CD14-positive monocyte (primary cell): ENCODE measurements at regions not wholly inside any gene's neighbourhood (a gene's known extent, or its start where the extent isn't known, plus 50 kb on each side); places are given as distances from the start of the nearest gene placed in this dataset.

ENCODE experiments used
- DNase-seq, 3 donors: peaks; one replicate each; pipeline ENCODE4 v3.0.0-alpha.2; 2011 to 2022
- H2AFZ ChIP-seq: 2 replicates; pipeline ENCODE4 v1.6.0; 2012; ENCODE audit warnings: mild to moderate bottlenecking, low read depth, low read length, inconsistent platforms; ENCODE audit not compliant: insufficient read depth, poor library complexity, severe bottlenecking
- H3K27ac ChIP-seq, 2 donors: 1 replicate in 1 of 2; 2 replicates in 1 of 2; pipeline ENCODE4 v1.5.1; 2012 to 2013; ENCODE audit warnings: low read length in 2 of 2, control low read depth in 1 of 2, inconsistent platforms in 1 of 2, low read depth in 1 of 2, mild to moderate bottlenecking in 1 of 2
- H3K27me3 ChIP-seq, 2 donors: one replicate each; pipeline versions ENCODE4 v1.6.0 to v1.6.1; 2011 to 2013; ENCODE audit warnings: low read length in 2 of 2; ENCODE audit not compliant: control insufficient read depth in 2 of 2, insufficient read depth in 2 of 2
- H3K36me3 ChIP-seq, 2 donors: replicated peaks in 1 of 2; 1 replicate in 1 of 2; 2 replicates in 1 of 2; pipeline versions ENCODE4 v1.5.1 to v1.6.1; 2012 to 2013; ENCODE audit warnings: low read length in 2 of 2, control low read depth in 1 of 2, inconsistent platforms in 1 of 2, mild to moderate bottlenecking in 1 of 2; ENCODE audit not compliant: insufficient read depth in 2 of 2, control insufficient read depth in 1 of 2
- H3K4me1 ChIP-seq, 2 donors: 1 replicate in 1 of 2; 2 replicates in 1 of 2; pipeline versions ENCODE4 v1.5.1 to v1.6.1; 2012 to 2013; ENCODE audit warnings: low read length in 2 of 2, control low read depth in 1 of 2, inconsistent platforms in 1 of 2, mild to moderate bottlenecking in 1 of 2, moderate library complexity in 1 of 2; ENCODE audit not compliant: insufficient read depth in 2 of 2, control insufficient read depth in 1 of 2
- H3K4me2 ChIP-seq: replicated peaks from 2 replicates; pipeline ENCODE3; 2012; ENCODE audit warnings: low read length, moderate library complexity, mild to moderate bottlenecking; ENCODE audit not compliant: poor library complexity, severe bottlenecking; ENCODE audit errors: extremely low read depth
- H3K4me3 ChIP-seq, 3 experiments: fragments of 200-600 bp in 1 of 3; sonication (generic) in 1 of 3; replicated peaks in 1 of 3; 1 replicate in 2 of 3; 2 replicates in 1 of 3; pipeline ENCODE4 v1.5.1; 2011 to 2013; ENCODE audit warnings: low read length in 3 of 3, mild to moderate bottlenecking in 3 of 3, control low read depth in 2 of 3, low read depth in 2 of 3, inconsistent platforms in 1 of 3, moderate library complexity in 1 of 3
- H3K79me2 ChIP-seq: 2 replicates; pipeline ENCODE4 v1.6.0; 2012; ENCODE audit warnings: mild to moderate bottlenecking, control low read depth, inconsistent platforms, low read length, moderate library complexity; ENCODE audit not compliant: insufficient read depth
- H3K9ac ChIP-seq: 2 replicates; pipeline ENCODE4 v1.6.0; 2017; ENCODE audit warnings: low read length, mild to moderate bottlenecking; ENCODE audit not compliant: insufficient read depth, poor library complexity, severe bottlenecking
- H3K9me3 ChIP-seq, 2 donors: replicated peaks in 1 of 2; 1 replicate in 1 of 2; 2 replicates in 1 of 2; pipeline versions ENCODE4 v1.5.1 to v1.6.1; 2012 to 2013; ENCODE audit warnings: low read length in 2 of 2, control low read depth in 1 of 2; ENCODE audit not compliant: control insufficient read depth in 1 of 2, insufficient read depth in 1 of 2
- H4K20me1 ChIP-seq: 2 replicates; pipeline ENCODE4 v1.6.0; 2012; ENCODE audit warnings: mild to moderate bottlenecking, low read length, control low read depth, moderate library complexity; ENCODE audit not compliant: insufficient read depth
- H3K27ac Mint-ChIP-seq, 7 donors: one replicate each; pipeline ENCODE4 v1.8.0; 2020; ENCODE audit warnings: mild to moderate bottlenecking in 7 of 7, mixed read lengths in 7 of 7, moderate library complexity in 6 of 7, inconsistent platforms in 2 of 7
- H3K27me3 Mint-ChIP-seq, 3 donors: one replicate each; pipeline ENCODE4 v1.8.0; 2021 to 2022; ENCODE audit warnings: low read depth in 3 of 3, mild to moderate bottlenecking in 3 of 3, mixed read lengths in 3 of 3, moderate library complexity in 3 of 3, inconsistent platforms in 1 of 3
- H3K36me3 Mint-ChIP-seq, 2 donors: one replicate each; pipeline ENCODE4 v1.8.0; 2020; ENCODE audit warnings: mixed read lengths in 2 of 2, inconsistent platforms in 1 of 2, mild to moderate bottlenecking in 1 of 2
- H3K4me1 Mint-ChIP-seq: one replicate; pipeline ENCODE4 v1.8.0; 2020; ENCODE audit warnings: mild to moderate bottlenecking, mixed read lengths
- H3K4me3 Mint-ChIP-seq, 2 donors: one replicate each; pipeline ENCODE4 v1.8.0; 2020; ENCODE audit warnings: mild to moderate bottlenecking in 2 of 2, mixed read lengths in 2 of 2, moderate library complexity in 1 of 2
- H3K9me3 Mint-ChIP-seq, 7 donors: one replicate each; pipeline ENCODE4 v1.8.0; 2020 to 2022; ENCODE audit warnings: mixed read lengths in 7 of 7, mild to moderate bottlenecking in 6 of 7, moderate library complexity in 6 of 7, inconsistent platforms in 2 of 7
- whole genome bisulfite sequencing: methylation state at CpG from one replicate; pipeline ENCODE4 v1.1.5; 2013; ENCODE audit warnings: missing lambda C conversion rate; ENCODE audit not compliant: insufficient coverage; 5-methylcytosine and 5-hydroxymethylcytosine counted together
- intact Hi-C, 2 donors: fragments of 100-400 bp; cut with micrococcal nuclease; formaldehyde crosslinking; loops; one replicate each; pipeline versions ENCODE4 v1.15.0 to v1.15.1; 2023
- TF ChIP-seq, protein P1 (sequence below): fragments of 200-600 bp; IDR thresholded peaks from one replicate; pipeline ENCODE4 v1.8.0; 2022; ENCODE audit warnings: antibody characterized with exemption, mild to moderate bottlenecking

DNA sequence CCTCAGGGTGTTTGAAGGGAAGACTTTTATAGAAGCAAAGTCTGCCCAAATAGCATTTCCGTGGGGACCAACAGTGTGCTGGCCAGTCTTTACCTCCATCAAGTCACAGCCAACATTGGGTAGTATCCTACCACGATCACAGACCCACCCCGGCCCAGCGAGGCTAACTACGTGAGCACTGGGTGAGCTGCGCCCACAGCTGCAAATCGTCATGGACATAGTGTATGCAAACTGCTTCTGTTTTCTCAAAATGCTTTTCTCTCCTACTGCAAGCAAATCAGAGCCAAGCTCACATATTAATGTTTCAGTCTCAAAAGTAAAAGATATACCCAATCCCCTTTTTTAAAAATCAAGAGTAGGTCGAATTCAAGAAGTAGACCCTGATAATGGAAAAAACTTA is 592.8 kb upstream of the CDH4 start:
- Mint-ChIP-seq H3K27ac (no peak overlapping the region), H3K4me3 (no peak overlapping the region), H3K9me3 (peaks cover 3 to 12% (median 5%) of the 10 kb centered on the region in 7 donors), H3K4me1 (no peaks in the 10 kb centered on the region), H3K27me3 (peaks cover 0 to 2% (median 0%) of the 10 kb centered on the region in 3 donors), H3K36me3 (no peaks in the 10 kb centered on the region)
- Histone ChIP-seq H3K9me3 (peaks cover 0 to 3% of the 10 kb centered on the region in 2 donors), H3K27me3 (no peaks in the 10 kb centered on the region), H2AFZ (no peak overlapping the region), H3K36me3 (no peaks in the 10 kb centered on the region), H3K4me3 (no peak overlapping the region), H3K9ac (no peak overlapping the region), H3K4me1 (no peaks in the 10 kb centered on the region), H3K79me2 (no peaks in the 10 kb centered on the region), H4K20me1 (no peaks in the 10 kb centered on the region), H3K4me2 (no peak overlapping the region), H3K27ac (no peak overlapping the region)
- no peak for DNase-seq
- WGBS = 90% methylated on average over 7 of the region's 8 CpGs
- intact Hi-C loops = no loop called here
- TF ChIP-seq, protein P1, sequence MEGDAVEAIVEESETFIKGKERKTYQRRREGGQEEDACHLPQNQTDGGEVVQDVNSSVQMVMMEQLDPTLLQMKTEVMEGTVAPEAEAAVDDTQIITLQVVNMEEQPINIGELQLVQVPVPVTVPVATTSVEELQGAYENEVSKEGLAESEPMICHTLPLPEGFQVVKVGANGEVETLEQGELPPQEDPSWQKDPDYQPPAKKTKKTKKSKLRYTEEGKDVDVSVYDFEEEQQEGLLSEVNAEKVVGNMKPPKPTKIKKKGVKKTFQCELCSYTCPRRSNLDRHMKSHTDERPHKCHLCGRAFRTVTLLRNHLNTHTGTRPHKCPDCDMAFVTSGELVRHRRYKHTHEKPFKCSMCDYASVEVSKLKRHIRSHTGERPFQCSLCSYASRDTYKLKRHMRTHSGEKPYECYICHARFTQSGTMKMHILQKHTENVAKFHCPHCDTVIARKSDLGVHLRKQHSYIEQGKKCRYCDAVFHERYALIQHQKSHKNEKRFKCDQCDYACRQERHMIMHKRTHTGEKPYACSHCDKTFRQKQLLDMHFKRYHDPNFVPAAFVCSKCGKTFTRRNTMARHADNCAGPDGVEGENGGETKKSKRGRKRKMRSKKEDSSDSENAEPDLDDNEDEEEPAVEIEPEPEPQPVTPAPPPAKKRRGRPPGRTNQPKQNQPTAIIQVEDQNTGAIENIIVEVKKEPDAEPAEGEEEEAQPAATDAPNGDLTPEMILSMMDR = no peak

DNA sequence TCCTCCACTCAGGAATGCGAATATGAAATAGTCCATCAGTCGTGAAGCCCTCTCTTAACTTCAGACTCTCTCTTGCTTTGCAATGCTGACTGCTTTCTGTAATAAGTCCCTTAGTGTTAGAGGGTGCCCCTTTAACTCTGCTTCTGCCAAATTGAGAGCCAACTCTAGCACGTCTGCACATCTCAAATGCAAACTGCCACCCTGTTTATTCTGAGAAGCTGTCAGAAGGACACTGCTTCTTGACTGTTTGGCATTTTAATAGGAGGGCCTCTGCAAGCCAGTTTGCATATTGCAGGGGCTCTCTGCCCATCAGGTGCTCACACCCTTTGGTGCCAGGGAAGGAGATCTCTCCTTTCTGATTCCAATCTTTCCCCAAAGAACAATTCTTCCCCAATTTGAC is 589.8 kb upstream of the CDH4 start:
- no peaks in the 10 kb centered on the region for H3K9me3 ChIP-seq
- H3K9me3 Mint-ChIP-seq = peaks cover 0 to 3% (median 1%) of the 10 kb centered on the region in 7 donors
- TF ChIP-seq, protein P1 = no peak
- no peak for DNase-seq
- WGBS = 83% methylated on average over 1 of the region's 3 CpGs
- no peaks in the 10 kb centered on the region for H3K4me1 ChIP-seq
- H3K27ac ChIP-seq = no peak overlapping the region
- no peak overlapping the region for H2AFZ ChIP-seq
- H3K4me1 Mint-ChIP-seq = no peaks in the 10 kb centered on the region
- H3K4me2 ChIP-seq = no peak overlapping the region
- H3K79me2 ChIP-seq = no peaks in the 10 kb centered on the region
- intact Hi-C loops = no loop called here
- no peak overlapping the region for H3K27ac Mint-ChIP-seq
- H3K36me3 ChIP-seq = no peaks in the 10 kb centered on the region
- H3K4me3 Mint-ChIP-seq = no peak overlapping the region
- H3K9ac ChIP-seq = no peak overlapping the region
- H3K4me3 ChIP-seq = no peak overlapping the region
- H3K27me3 Mint-ChIP-seq = peaks cover 0 to 1% (median 0%) of the 10 kb centered on the region in 3 donors
- H3K36me3 Mint-ChIP-seq = no peaks in the 10 kb centered on the region
- no peaks in the 10 kb centered on the region for H3K27me3 ChIP-seq
- H4K20me1 ChIP-seq = no peaks in the 10 kb centered on the region
